Neural cell (in vitro differentiated cells): ENCODE measurements at regions not wholly inside any gene's neighbourhood (a gene's known extent, or its start where the extent isn't known, plus 50 kb on each side); places are given as distances from the start of the nearest gene placed in this dataset.

Experiments
- EP300 ChIP-seq: fragments of 450-650 bp; conservative IDR thresholded peaks from 2 replicates; pipeline ENCODE4 v1.6.1; 2014; ENCODE audit warnings: antibody characterized with exemption, mild to moderate bottlenecking, moderate library complexity; ENCODE audit not compliant: poor library complexity, severe bottlenecking
- EZH2 ChIP-seq: fragments of 200-600, 300-800 bp; shearing (Covaris generic), sonication (generic); IDR thresholded peaks from 2 replicates; pipeline ENCODE4 v1.6.1; 2014; ENCODE audit warnings: antibody characterized with exemption, low read length, borderline replicate concordance, mild to moderate bottlenecking; ENCODE audit not compliant: insufficient read depth, poor library complexity, severe bottlenecking
- POLR2AphosphoS5 ChIP-seq: IDR thresholded peaks from 2 replicates; pipeline ENCODE4 v1.6.1; 2012
- TF ChIP-seq, protein P1 (sequence below): fragments of 450-650 bp; IDR thresholded peaks from 2 replicates; pipeline ENCODE4 v1.5.1; 2014; ENCODE audit warnings: antibody characterized with exemption, mild to moderate bottlenecking, moderate library complexity; ENCODE audit not compliant: poor library complexity, severe bottlenecking
- TF ChIP-seq, protein P2 (sequence below): IDR thresholded peaks from 2 replicates; pipeline ENCODE4 v1.6.1; 2012; ENCODE audit warnings: borderline replicate concordance

DNA sequence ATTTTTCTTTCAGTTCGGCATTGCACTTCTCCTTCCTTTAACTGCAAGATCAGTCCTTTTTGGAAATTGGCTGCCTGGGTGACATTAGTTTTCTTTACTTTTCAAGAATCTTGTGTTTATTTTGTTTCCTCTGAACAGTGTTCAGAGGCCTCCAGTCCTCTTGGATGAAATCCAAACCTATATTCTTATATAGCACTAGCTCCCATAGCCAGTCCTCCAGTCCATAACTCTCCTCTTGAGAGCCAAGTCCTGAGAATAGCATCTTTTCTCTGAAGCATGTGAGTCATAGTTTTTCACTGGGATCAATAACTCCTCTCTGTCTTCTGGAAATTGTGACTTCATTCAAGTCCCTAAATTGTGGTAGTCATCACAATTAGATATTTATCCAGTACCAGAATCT is 357.5 kb downstream of the RAPGEF2 start:
- TF ChIP-seq, protein P1, sequence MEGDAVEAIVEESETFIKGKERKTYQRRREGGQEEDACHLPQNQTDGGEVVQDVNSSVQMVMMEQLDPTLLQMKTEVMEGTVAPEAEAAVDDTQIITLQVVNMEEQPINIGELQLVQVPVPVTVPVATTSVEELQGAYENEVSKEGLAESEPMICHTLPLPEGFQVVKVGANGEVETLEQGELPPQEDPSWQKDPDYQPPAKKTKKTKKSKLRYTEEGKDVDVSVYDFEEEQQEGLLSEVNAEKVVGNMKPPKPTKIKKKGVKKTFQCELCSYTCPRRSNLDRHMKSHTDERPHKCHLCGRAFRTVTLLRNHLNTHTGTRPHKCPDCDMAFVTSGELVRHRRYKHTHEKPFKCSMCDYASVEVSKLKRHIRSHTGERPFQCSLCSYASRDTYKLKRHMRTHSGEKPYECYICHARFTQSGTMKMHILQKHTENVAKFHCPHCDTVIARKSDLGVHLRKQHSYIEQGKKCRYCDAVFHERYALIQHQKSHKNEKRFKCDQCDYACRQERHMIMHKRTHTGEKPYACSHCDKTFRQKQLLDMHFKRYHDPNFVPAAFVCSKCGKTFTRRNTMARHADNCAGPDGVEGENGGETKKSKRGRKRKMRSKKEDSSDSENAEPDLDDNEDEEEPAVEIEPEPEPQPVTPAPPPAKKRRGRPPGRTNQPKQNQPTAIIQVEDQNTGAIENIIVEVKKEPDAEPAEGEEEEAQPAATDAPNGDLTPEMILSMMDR: no peak
- TF ChIP-seq POLR2AphosphoS5 (no peak), EP300 (no peak), EZH2 (no peak)
- TF ChIP-seq, protein P2, sequence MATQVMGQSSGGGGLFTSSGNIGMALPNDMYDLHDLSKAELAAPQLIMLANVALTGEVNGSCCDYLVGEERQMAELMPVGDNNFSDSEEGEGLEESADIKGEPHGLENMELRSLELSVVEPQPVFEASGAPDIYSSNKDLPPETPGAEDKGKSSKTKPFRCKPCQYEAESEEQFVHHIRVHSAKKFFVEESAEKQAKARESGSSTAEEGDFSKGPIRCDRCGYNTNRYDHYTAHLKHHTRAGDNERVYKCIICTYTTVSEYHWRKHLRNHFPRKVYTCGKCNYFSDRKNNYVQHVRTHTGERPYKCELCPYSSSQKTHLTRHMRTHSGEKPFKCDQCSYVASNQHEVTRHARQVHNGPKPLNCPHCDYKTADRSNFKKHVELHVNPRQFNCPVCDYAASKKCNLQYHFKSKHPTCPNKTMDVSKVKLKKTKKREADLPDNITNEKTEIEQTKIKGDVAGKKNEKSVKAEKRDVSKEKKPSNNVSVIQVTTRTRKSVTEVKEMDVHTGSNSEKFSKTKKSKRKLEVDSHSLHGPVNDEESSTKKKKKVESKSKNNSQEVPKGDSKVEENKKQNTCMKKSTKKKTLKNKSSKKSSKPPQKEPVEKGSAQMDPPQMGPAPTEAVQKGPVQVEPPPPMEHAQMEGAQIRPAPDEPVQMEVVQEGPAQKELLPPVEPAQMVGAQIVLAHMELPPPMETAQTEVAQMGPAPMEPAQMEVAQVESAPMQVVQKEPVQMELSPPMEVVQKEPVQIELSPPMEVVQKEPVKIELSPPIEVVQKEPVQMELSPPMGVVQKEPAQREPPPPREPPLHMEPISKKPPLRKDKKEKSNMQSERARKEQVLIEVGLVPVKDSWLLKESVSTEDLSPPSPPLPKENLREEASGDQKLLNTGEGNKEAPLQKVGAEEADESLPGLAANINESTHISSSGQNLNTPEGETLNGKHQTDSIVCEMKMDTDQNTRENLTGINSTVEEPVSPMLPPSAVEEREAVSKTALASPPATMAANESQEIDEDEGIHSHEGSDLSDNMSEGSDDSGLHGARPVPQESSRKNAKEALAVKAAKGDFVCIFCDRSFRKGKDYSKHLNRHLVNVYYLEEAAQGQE: no peak
